ENCODE measurements at regions not wholly inside any gene's neighbourhood (a gene's known extent, or its start where the extent isn't known, plus 50 kb on each side); places are given as distances from the start of the nearest gene placed in this dataset.

- TF ChIP-seq EZH2 (IDR thresholded peaks at IDR 0.05; ENCODE audit: borderline replicate concordance), result no peak
- TF ChIP-seq, protein P1, sequence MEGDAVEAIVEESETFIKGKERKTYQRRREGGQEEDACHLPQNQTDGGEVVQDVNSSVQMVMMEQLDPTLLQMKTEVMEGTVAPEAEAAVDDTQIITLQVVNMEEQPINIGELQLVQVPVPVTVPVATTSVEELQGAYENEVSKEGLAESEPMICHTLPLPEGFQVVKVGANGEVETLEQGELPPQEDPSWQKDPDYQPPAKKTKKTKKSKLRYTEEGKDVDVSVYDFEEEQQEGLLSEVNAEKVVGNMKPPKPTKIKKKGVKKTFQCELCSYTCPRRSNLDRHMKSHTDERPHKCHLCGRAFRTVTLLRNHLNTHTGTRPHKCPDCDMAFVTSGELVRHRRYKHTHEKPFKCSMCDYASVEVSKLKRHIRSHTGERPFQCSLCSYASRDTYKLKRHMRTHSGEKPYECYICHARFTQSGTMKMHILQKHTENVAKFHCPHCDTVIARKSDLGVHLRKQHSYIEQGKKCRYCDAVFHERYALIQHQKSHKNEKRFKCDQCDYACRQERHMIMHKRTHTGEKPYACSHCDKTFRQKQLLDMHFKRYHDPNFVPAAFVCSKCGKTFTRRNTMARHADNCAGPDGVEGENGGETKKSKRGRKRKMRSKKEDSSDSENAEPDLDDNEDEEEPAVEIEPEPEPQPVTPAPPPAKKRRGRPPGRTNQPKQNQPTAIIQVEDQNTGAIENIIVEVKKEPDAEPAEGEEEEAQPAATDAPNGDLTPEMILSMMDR (IDR thresholded peaks at IDR 0.05; ENCODE audit: poor library complexity), result no peak
Observed at GRCh38 chrX:122625239-122625638, 558.8 kb upstream of the GRIA3 start.

Data from hepatocyte (in vitro differentiated cells).